T-helper 1 cell treated with Interleukin-12 subunit alpha and Interleukin-12 subunit beta and Interleukin-4 antibody, amounts not matched to agents 30 ng/mL and 1 ng/mL, for 36 hours (primary cell): ENCODE measurements at regions not wholly inside any gene's neighbourhood (a gene's known extent, or its start where the extent isn't known, plus 50 kb on each side); places are given as distances from the start of the nearest gene placed in this dataset.

Experiments
- intact Hi-C: fragments of 100-400 bp; cut with micrococcal nuclease; formaldehyde crosslinking; loops from one replicate; pipeline ENCODE4 v1.15.1; 2024

DNA sequence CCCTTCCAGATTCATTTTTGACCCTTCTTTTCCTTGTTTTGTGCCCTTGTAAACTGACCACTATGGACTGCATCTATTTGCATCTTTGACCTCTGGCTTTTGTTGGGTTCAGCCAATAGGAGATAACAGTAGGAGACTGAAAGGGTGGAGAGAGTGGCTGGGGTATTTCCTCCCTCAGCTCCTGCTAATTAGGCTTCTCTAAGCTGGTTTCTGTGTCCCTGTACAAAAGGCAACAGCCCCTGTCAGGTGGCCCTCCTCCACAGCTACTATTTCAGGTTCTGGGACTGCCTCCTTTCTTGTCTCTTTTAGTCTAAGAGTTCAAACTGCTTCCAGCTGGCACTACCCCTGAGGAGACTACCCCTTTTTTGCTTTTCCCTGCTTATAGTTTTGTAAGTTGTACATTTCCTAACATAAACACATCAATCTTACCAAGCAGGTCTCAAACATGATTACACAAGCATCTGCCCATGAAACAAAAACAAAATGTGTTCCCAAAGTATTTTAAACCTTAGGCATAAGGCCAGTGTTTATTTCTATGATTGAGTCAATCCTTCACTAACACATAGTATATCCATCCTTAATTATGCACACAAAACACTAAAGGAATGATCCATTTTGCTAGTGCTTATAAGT lies 262.0 kb upstream of the TRPM3 start:
- intact Hi-C loops, result no loop called here

DNA sequence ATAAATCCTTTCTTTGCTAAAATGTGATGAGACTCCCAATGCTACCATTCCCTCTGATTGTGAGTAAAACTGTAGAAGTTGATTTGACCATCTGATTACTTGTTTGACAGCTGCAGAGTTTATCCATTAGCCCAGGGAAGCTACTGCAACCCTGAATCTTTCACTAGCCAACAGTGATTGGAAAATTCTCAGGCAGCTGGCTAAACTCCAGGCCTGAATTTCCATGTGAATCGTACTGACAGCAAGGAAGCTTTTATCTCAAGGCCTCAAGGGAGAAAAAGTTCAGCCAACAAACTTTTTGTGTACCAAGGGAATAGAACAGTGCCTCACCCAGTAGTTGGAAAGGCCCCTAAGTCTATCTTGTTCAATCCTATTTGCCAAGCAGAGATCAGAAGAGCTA lies 246.7 kb upstream of the TRPM3 start:
- intact Hi-C loops, result no loop called here

DNA sequence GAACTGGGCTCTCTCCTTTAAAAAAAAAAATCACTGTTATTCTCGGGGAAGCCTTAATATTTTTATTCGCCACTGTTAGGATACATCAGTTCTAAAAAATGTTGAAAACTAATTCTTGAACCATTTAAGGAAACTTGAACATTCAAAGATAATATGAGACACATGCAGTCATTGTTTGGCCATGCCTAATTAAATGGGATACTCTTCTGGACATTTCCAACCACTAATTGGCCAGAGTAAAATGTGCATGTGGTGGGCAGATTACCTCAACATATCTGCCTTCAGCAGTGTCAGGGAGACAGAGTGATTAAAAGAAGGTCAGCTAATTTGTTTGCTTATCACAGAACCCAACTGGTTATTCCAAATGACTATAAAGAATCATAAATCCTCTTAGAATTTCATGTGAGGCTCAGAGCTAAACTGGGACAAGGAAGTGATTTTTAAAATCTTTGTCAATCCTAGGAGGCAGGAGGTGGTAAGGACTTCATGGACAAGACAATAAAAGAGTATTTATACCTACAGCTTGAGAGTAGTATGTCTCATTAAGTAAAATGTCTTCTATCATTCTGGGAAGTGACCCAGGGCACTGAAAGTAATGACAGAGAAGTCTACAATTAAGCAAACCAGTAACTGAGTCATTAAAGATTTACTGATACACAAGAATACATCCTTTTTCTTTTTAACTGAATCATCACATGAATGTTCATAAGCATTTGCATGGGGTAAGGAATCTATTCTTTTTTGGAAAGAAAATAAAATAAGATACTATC lies 242.9 kb upstream of the TRPM3 start:
- intact Hi-C loops, result no loop called here

DNA sequence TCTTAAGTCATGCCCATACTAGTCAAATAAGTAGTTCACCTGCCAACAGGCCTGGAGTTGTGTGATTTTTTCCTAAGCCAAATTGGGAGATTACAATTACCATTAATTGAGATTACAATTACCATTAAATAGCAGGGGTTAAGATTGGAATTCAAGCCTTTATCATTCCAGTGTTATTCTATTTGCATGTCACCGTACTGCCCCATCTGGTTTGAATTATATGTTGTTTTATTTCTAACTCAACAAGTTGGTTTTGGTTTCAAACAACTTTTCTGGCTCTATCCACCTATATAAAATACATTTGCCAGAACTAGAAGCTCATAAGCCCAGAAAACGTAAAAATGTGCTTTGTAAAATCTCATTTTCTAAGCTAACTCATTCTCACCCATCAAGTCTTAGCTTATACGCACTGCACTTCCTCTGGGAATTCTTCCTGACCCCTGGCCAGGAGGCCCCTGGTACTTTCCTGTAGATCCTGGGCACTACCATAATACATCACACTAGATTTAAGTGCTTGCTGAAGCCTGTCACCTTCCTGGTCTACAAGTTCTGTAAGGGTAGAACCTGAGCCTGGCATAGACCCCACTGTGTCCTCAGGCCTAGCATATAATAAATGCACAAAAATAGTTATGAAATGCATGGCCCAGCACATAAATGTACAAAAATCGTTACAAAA lies 242.0 kb upstream of the TRPM3 start:
- intact Hi-C loops, result no loop called here

DNA sequence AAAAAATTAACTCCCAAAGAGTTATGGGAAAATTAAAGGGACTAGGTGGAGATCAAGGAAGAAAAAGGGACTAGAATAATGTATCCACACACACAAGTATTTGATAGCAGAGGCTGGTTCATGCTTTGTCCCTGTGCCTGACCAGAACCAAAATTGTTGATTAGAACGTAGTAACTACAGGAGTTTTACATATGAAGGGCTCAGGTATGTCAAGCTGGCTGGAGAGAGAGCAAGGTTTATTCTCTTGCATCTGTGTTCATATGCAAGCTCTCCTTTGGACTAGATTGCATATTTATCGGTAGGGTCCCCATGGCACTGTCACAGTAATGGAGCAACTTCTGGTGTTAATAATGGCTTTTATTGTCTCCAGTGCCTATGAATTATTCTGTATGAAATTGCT lies 239.9 kb upstream of the TRPM3 start:
- intact Hi-C loops, result no loop called here

DNA sequence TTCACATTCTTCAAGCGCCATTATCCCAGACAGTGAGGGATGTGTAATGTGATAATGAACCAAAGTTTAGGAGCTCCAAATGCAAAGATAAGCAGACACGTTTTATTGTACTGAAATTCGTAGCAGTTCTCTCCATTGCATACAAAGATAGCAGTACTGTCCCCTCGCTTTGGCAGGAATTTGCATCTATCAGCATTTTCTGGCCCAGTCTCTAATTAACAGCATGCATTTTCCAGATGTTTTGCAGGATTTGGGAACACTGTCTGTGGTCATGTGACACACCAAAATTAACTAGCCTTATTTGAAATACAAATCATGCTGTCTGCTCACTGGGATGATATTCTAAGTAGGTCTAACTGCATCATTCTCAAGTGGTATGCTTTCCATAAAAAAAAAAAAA lies 235.9 kb upstream of the TRPM3 start:
- intact Hi-C loops, result no loop called here

DNA sequence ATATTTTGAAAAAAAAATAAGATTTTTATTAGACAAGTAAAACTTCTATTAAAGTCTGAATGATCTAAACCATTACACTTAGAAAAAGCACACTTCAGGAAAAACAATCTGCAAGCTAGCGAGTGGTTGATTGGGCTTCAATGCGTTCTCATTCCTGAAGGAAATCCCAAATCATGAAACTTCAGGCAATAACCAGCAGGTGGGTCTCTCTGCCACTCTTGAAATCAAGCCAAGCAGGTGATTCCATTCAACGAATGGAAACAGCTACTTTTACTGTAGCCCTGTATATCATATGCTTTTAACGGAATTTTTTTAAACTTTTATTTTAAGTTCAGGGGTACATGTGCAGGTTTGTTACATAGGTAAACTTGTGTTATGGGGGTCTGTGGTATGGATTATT lies 234.5 kb upstream of the TRPM3 start:
- intact Hi-C loops, result no loop called here

DNA sequence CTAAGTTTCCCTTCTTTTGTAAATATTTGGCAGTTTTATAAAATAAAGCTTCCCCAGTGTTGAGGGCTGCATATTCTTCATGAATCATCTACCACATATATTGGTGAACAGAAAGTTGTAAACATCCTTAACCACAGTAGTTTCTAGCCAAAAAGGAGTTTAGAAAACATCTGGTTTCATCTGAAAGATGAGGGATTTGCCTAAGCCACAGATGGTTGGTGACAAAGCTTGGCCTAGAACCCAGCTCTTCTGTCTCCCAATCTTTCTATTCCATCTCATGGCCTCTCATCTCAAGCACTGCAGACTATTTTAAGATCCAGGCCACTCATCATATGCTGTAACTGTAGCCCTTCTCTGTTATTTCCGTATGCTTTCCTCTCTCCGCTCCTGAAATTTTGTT lies 232.3 kb upstream of the TRPM3 start:
- intact Hi-C loops, result no loop called here

DNA sequence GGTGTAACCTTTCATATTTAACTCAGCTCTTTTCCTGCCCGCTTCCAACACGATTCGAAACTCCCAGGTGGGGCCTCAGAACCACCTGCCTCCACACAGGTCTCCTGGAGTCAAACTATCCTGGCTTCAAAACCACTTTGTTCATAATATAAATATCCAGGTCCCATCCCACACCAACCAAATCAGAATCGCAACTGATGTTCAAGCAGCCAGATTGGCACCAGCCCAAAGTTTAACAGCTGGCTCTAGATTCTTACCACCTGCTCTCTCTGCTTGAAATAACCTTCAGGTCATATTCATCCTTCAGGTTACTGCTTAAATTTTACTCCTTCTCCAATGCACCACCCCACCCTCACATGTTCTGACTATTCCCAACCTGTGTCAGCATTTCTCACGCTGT lies 231.4 kb upstream of the TRPM3 start:
- intact Hi-C loops, result no loop called here

DNA sequence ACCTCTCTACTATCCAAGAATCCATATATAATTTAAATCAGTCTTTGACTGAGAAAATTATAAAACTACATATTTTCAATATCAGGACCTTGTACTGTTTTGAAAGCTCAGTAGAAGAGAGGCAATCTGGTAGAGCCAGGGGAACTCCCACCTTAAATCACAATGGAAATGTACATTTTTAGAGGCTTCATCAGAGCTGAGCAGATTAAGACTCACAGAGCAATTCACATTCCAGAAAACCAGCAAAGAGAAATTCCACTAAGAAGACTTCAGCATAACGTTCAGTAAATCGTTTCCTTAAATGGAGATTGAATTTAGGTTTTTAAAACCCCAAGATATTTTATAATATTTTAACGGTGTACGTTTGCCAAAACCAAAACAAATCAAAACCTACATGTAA lies 227.8 kb upstream of the TRPM3 start:
- intact Hi-C loops, result no loop called here

DNA sequence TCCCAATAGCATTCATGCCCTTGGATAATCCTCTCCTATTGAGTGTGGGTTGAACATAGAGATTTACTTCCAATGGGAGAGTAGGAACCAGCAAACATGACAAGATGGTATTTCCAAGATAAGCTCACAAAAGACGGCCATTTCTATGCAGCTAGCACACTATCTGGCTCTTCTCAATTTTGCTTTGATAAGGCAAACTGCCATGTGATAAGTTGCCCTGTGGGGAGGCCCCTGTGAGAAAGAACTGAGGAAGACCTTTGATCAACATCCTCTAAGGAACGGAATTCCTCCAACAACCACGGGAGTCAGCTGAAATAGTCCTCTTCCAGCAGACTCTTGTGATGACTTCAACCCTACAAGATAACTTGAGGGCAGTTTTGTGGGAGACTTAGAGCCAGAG lies 211.9 kb upstream of the TRPM3 start:
- intact Hi-C loops, result no loop called here

DNA sequence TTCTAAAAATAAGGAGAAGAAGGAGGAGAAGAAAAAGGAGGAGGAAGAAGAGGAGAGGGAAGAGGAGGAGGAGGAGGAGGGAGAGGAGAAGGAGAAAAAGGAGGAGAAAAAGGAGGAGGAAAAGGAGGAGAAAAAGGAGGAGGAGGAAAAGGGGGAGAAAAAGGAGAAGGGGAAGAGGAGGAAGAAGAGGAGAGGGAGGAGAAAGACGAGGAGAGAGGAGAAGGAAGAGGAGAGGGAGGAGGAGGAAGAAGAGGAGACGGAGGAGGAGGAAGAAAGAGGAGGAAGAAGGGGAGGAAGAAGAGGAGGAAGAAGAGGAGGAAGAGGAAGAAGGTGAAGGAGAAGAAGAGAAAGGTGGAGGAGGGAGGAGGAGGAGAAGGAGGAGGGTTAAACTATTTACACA lies 210.2 kb upstream of the TRPM3 start:
- intact Hi-C loops, result no loop called here

DNA sequence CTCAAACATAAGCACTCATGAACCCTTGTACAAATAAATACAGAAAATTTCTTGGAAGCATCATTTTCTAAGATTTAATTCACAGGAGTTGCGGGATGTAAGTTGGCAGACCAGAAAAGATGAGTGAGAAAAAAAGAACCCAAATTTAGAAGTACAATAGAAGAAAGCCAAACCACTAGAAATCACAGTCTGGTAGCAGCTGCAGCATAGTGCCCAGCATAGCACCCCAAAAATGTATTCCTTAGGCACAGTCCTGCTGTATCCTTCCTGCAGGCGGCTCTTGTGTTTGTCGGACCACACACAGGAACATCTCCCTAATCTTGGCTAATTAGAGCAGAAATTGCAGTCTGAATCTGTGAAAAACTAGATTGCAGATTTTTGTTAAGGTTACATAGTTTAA lies 208.5 kb upstream of the TRPM3 start:
- intact Hi-C loops, result no loop called here

DNA sequence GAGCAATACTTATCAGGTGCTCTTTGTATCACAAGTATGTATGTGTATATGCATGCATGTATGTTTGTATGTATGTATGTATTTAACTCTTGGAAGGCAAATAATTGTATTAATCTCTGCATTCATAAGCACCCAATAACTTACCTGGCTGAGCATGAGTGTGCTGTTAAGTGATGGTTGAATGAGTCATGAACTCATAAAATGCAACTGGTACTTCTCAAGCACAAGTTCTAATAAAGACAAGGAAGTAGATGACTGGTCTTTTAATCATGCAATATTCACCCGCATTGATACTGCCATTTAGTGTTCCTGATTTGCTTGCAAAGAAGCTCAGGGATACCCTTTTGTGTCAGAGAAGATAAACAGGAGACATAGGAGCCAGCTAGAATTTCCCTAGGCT lies 204.9 kb upstream of the TRPM3 start:
- intact Hi-C loops, result no loop called here

DNA sequence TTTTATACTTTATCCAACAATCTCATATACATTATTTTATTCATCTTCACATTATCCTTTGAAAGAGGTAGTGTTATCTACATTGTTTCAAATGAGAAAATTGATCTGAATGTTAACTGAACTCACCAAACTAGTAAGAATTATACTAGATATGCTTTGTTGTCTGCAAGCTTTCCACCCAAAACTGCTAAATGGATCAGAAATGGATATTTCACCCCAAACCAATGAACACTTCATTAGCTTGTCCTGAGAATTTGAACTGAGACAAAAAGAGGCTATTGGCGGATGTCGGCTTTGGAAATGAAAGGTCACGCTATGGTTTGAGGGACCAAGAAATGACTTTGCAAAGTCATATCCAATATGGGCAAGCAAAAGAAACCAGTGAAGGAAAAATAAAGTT lies 201.9 kb upstream of the TRPM3 start:
- intact Hi-C loops, result no loop called here

DNA sequence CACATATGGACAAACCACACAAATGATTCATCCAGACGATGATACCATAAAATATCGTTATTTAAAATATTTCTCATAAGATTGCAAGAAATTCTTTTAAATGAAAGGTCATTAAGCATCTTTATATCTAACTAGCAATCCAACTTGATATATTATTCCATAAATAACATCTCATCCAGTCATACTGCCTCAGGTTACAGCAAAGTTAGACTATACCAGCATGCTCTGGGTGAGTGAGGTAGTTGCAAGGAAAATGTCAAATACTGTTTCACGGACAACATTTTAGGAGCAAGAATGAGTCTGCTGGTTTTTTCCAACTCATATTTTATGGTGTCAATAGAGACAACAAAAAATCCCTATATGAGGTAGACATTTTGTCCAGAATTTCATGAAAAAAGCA lies 200.9 kb upstream of the TRPM3 start:
- intact Hi-C loops, result no loop called here

DNA sequence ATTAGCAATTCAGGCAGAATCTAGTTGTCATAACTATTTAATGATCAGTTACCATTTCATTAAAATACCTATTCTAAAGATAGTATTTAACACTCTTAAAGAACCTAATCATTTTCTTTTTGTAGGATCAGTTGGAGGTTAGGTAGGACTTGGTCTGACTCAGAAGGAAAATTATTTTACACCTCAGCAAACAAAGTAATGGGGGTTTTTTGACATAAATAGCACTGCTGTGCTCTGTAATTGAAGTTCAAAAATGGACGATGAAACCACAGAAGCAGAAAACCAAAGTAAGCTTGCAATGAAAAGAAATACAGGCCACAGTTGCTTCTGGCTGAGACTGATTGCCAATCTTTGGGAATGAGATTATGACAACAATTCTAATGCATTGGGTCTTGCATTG lies 187.0 kb upstream of the TRPM3 start:
- intact Hi-C loops, result no loop called here

DNA sequence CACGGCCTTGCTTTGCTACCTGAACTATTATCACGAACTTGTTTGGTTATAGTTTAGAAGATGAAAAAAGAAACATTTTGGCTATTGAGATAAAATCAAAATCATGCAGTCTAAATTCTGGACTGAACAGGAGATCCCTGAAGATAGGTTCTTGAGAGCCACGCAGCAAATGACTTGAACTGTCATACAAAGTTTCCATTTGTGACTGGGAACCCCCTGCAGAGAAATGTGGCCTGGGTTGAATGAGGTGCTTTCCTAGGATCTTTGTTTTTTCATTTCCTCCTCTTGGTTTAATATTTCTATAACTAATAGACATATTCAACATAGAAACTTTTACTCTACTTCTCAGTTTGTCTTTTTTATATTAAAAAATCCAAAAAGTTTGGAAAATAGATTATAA lies 184.7 kb upstream of the TRPM3 start:
- intact Hi-C loops, result no loop called here

DNA sequence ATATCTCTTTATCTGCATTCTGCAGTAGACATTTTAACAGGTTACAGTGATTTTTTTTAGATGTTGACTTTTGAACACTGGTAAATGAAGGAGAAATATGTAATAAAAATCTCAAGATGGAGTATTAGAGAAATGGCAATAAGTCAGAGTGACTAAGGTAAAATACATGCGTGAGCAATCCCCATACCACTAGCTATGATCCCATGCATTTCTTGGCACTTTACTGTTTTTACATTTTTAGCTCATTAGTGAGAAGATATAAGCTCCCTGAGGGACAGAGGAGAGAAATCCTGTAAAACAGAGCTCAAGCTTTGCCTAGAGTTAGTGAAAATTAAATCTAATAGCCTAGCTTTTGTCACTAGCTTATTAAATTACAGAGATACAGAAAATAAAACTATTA lies 181.9 kb upstream of the TRPM3 start:
- intact Hi-C loops, result no loop called here

DNA sequence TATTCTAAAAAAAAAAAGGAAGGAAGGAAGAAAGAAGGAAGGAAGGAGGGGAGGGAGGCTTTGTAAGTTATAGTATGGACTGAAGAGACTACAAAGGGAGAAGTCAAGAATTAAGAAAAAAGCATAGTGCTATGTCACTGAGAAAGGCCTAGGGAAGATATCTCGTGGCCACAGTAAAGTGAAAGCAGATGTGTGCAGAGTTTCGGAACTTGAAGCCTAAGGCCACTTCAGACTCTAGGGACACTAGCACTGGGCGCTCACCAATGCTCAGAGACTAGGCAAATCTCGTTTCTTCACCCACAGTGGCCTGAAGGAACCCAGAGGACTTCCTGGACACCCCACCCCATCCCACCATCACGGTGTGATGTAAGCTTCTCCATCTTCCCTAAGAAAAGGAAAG lies 181.4 kb upstream of the TRPM3 start:
- intact Hi-C loops, result no loop called here

DNA sequence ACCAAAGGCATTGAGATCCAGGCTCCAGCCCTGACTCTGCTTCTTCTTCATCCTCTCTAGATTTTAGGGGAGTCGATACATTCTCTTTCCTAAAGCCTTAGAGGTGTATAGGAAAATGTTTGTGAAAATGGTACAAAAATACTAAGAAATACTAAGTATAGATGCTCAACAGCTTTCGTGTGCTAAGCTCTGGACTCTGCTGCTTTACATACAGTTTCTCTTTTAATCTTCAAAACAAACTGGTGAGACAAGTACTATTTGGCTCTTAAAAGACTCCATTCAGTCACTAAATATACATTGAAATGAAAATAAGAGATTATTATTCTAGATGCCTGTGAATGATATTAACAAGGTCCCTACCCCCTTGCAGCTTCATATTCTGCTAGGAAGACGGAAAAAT lies 174.5 kb upstream of the TRPM3 start:
- intact Hi-C loops, result no loop called here

DNA sequence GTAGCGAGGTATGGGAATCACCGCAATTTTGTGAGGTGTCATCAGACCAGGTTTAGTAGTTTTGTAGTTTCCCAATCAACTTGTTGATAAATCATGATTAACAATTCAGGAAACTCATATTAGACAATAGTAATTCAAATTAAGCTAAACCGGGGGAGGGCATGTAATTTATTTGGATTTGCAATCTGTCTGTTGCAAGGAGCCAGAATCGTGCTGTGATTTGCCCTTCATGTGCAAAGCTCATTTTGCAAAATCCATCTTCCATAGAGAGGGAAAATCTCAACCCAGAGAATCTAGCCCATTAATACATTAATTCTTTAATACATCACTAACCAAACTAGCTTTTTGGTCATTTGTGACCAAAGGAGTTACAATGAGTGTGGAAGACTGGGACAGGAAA lies 164.7 kb upstream of the TRPM3 start:
- intact Hi-C loops, result loop anchor here (5.0 to 10.0 kb wide), 2 partner anchors 319 to 986 kb away; no protein-coding TSS in a partner anchor

DNA sequence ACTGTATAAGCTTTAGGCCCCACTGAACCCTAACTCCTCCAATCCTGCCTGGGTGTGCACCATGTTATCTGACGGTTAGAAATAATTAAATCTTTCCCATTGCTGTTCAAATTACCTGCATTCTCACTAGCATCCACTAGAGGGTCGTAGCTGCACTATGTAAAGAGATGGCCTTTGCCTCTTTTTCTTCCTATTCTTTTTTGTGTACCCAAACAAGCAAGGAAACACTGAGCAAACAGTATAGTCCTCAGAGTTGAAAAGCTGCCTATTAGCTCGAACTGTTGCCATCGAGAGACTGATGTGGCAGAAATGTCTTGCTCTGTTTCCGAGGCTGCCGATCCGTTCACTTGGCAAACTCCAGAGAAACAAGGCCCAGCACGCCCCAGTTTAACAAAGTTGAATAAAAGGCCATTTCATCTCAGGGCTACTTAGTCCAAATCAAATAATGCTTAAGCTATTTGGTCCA lies 163.8 kb upstream of the TRPM3 start:
- intact Hi-C loops, result loop anchor here (1.0 to 10.0 kb wide), 5 partner anchors 320 to 987 kb away; no protein-coding TSS in a partner anchor
